ENCODE measurements at regions not wholly inside any gene's neighbourhood (a gene's known extent, or its start where the extent isn't known, plus 50 kb on each side); places are given as distances from the start of the nearest gene placed in this dataset.

DNA sequence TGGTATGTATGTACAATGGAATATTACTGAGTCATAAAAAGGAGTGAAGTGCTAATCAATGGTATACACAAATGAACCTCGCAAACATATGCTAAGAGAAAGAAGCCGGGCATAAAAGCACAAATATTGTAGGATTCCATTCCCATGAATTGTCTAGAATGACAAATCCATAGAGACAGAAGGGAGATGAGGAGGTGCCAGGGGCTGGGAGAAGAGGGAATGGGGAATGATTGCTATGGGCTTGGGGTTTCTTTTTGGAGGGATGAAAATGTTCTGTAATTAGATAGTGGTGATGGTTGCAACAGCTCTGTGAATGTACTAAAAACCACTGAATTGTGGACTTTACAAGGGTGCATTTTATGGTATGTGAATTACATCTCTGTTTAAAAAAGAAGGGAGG lies 73.5 kb downstream of the GLI2 start:
- no peak for DNase-seq (ENCODE audit: low read depth)

DNA sequence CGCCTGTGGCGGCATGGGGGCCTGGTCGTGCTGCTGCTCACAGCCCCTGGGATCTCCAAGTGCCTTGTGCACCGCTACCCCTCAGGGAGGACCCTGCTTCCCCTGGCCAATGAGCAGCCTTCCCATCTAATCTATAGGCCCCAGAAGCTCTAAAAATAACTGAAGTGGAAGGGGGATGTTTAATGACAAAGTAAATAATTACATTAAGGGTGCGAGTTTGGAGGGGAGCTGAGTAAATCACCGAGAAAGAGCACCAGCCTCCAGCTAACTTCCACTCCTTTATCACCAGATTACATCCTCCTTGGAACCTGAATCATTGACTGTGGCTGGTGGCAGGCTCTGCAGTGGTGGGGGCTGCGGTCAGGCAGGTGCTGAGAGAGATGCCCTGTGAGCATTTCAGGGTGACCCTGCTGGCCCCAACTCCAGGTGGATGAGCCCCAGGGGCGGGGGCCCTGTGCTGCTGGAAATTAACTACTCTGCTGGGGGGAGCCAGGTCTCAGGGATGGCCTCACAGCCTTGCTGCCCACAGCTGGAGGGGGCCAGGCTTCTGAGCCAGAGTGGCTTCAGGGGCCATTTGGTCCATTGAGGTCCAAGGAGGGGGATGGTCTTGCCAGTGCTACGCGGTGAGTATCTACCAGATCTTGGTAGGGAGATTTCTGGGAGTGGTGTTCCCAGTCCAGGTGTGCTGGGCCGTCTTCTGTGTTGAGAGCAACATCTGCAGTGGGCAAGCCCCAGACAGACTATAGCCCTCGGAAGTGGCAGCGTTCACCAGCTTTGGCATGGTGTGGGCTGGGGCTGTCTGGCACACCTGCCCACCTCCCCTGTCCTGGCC lies 74.2 kb downstream of the GLI2 start:
- no peak for DNase-seq (ENCODE audit: low read depth)

DNA sequence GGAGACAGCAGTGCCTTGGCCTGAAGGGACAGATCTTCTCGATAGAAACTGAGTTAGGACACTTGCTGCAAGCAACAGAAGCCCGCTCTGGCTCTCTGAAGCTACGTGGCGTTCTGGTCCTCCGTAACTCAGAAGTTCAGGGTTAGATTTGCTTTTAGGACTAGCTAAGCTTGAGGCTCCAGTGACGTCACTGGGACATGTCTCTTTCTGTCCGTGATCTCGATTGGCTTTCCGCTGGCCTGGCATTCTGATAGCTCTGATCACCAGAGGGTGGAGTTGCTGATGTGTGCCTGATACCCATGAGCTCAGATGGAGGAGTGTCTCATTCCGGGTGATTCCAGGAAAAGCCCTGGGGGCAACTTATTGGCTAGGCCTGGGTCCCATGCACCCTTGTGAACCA lies 75.0 kb downstream of the GLI2 start:
- DNase-seq (ENCODE audit: low read depth), result no peak

DNA sequence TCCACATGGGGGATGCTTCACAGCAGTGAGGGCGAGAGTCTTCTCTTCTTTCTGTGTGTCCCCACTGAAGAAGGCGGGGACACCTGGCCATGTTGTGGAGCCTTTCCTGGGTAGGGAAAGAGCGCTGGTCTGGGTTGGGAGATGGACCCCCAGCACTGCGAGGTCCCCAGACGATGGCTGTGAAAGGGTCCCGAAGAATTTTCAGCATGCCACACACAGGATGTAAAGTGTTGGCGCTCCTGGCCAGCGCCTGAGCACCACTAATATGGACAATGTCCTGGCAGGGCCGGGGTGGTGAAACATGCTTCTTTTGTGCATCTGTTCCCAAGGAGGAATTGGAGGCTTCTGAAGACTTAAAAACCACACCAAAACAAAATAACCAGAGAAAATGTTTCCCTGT lies 77.2 kb downstream of the GLI2 start:
- no peak for DNase-seq (ENCODE audit: low read depth)

DNA sequence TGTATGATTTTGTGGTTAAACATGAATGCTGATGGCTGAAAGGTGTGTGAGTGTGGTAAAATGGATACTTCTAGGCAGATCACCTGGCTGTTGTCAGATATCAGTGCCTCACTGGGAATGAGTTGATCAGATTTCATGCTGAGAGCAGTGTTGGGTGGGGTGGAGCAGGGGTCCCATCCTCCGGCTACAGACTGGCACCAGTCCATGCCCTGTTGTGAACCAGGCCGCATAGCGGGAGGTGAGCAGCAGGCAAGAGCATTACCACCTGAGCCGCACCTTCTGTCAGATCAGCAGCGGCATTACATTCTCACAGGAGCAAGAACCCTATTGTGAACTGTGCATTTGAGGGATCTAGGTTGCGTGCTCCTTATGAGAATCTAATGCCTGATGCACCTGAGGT lies 78.7 kb downstream of the GLI2 start:
- no peak for DNase-seq (ENCODE audit: low read depth)

DNA sequence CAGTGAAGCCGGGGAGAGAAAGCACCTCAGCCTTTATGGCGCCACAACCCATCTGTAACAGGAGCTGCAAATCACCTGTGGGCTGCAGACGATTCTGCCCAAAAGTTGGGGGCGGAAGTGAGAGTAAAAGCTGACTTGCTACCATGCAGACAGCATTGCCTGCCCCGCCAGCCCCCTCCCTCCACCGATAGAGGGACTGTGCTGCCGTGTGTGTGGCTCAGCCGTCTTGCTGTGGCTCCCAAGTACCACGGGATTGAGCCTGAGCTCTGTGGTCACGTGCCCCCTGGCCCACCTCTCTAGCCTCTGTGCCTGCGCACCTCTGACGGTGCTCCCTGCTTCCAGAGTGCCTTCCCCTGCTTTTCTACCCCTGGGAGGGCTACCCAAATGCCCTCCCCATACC lies 79.6 kb downstream of the GLI2 start:
- no peak for DNase-seq (ENCODE audit: low read depth)

DNA sequence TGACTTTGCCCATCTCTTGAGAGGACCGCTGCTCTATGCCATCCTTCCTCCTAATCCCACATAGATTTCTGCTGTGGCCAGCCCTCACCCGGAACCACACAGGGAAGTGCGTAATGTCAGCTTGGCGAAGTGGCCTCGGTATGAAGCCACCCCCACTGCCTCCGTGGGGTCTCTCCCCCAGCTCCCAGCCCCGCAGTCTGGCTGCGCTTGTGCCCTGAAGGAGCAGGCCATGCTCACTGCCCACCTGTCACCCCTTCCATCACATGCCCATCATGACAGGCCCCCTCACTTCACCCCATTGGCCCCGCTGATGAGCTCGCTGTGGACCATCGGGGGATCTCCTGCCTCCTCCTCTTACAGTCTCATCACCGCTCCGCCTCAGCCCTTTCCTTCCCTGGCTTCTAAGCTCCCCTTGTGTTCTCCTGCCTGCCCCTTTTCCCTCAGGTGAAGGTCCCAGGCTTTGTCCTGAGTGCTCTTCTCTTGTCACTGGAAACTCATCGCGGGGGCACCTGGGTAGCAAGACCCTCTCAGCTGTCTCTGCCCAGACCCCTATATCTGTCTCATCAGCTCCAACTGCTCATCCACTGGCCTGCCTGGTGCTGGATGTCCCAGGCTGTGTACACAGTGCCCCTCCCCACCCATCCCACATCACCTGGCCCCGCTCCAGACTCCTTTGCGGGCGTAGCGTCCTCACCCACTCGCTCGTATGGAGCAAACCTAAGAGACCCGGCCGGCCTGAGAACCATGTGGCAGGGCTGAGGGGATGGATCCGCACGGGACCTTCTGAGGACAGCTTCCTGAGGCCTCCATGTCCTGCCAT lies 81.7 kb downstream of the GLI2 start:
- DNase-seq (ENCODE audit: low read depth), result no peak

DNA sequence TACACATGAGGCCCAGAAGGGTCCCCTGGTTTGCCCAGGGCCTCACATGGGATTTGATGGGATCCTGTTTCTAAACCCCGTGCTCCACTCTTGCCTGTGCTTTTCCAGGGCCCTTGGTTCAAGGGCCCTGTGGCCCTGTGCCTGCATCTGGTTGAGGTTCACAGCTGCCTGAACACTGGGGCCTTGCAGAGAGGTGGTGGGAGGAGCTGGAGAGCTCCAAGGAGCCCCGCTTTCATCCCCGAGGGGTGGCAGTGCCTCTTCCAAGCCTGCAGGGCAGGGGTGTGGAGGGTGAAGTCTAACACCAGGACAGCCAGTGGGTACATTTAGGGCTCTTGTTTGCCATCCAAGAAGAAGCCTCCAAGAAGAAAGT lies 82.3 kb downstream of the GLI2 start:
- no peak for DNase-seq (ENCODE audit: low read depth)

DNA sequence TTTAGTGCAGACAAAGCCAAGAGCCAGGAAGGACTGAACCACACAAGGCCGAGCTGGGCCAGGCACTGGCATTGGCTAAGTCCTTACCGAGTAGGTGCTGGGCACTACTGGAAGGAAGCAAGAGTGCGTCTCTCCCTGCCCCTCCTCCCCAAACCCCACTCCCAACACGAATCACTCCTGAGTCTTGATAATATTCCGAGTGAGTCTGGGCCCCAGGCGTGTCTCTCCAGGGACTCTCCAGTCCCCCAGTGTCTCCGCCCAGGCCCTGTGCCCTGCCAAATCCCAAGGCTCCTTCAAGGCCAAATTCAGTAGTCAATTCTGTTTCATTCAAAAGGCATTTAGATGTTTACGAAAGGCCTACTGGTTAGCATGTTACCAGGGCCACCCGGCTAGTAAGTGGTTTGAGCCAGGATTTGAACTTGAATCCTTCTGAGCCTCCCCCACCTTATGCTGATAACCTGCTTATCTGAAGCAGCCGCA lies 82.8 kb downstream of the GLI2 start:
- DNase-seq (ENCODE audit: low read depth), result peak; percentile 76

DNA sequence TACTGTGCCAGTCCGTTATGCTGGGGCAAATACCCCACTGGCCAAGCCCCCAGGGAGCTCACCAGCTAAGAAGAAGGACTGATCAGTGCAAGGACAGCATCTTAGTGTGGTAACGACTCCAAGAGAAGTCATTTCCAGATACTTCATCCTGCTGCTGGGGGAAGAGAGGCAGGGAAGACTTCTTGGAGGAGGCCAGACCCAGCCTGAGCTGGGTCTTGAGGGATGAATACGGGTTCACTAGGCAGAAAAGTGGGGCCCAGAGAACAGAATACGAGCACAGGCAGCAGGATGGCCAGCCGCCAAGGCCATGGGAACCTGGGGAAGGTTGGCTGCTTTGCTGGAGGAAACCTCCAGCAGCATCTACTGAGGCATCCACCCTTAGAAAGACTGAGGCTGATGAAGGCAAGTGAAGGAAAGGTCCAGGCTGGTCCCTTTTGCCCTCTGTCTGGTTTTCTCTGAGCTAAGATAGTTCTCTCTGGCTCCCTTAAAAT lies 84.1 kb downstream of the GLI2 start:
- no peak for DNase-seq (ENCODE audit: low read depth)

DNA sequence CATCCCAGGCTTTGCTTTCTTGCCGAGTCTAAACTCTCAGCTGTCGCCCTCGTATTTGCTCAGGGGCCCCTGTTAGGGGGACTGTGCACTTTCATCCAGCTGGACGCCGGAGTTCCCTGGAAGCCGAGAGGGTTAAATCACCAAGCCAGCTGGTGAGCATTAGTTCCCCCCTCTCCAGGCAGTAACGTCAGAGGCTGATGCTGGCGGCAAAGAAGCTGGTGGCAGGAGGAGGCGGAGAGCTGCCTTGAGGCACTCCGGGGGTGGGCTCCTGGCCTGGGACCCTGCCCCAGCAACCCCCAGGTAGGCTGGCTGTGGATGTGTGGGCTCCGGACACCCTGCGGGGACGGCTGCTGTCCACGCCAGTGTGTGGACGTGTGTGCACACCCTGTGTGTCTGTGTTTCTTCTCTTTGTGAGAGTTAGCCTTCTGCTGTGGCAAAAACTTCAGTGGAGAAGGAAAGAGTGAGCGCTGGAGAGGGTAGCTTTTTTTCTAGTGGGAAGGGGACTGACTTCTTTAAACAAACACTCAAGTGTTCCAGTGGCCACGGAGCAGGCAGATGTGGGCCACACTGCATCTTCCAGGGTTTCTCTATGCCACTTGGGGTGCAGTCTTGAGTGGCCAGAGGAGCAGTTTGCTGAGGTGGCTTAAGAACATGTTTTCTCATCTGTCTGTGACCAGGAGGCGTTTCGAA lies 84.7 kb downstream of the GLI2 start:
- DNase-seq (ENCODE audit: low read depth), result peak; percentile 60

DNA sequence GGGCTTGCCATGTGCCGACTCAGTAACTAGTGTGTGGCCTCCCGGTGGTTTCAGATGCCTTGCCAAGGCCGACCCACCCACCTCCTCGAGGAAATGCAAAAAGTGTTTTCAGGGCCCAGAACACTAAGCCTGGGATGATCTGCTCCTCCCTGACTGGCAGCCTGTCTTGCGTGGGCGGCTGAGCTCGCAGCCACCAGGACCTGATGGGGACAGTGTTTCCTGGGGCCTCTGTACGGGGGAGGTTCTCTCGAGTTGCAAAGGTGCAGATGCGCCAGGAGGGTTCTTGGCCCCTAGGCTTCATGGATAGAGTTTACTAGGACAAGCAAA lies 85.2 kb downstream of the GLI2 start:
- DNase-seq (ENCODE audit: low read depth), result peak; percentile 54

DNA sequence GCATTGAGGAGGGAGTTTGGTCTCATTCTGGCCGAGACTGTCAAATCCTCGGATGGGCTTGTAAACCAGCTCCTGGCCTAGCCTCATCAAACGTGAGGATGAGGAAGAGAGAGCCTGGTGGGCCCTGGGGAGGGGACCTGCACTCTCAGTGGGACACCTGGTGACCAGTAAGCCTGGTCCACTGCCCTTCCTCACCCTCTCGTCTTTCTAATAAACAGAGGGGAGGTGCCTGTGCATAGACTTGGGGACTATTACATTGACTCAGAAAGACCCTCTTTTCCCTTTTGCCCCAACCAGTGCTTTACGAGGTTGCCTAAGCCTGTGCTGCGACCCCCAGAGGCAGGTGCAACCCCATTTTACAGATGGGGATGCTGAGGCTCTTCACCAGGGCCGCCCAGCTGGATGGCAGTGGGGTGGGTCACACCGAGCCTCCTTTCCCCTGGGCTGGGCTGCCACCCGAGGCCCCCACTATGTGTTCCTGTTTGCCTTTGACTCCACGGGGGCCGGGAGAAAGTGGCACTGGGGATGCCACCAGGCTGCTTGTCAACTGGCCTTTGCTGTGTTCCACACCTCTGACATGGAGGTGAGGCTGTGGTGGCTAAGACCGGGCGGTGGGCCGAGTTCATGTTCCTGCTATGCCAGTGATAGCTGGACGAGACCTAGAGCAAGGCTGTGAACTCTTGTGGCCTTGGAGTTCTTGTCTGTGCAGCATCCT lies 85.9 kb downstream of the GLI2 start:
- DNase-seq (ENCODE audit: low read depth), result no peak

DNA sequence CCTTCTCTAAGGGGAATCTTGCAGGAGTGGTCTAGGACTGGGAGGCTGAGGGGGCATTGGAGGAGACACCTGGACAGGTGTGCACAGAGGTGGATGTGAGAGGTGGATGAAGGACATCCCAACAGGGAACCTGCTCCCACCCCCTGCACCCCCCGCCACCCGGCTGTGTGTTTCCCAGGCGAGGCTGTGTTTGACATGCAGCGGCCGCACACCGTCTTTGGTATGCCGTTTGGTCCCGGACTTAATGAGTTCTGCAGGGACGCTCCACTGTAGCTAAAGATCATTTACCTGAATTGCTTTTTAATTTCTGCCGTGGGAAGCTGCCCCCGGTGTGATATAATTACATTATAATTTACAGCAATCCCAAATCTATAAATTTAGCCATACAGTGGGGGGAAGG lies 87.3 kb downstream of the GLI2 start:
- DNase-seq (ENCODE audit: low read depth), result no peak

DNA sequence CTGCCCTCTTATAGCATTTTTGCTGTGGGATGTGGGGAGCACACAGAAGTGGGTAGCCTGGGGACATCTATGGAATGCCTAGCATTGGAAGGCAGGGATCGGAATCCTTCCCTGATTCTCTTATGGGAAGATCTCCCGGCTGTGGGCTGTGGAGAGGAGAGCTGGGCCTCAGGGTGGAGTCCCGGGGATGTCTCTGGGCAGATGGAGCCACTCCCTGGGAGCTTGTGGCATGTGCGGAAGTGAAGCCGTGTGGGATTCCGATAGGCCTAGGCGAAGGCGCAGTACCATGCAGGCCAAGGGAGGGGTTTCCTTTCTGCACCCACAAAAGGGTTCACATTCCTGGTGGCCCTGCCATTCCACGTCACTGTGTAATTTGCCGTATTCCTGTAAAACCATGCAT lies 87.9 kb downstream of the GLI2 start:
- DNase-seq (ENCODE audit: low read depth), result no peak

DNA sequence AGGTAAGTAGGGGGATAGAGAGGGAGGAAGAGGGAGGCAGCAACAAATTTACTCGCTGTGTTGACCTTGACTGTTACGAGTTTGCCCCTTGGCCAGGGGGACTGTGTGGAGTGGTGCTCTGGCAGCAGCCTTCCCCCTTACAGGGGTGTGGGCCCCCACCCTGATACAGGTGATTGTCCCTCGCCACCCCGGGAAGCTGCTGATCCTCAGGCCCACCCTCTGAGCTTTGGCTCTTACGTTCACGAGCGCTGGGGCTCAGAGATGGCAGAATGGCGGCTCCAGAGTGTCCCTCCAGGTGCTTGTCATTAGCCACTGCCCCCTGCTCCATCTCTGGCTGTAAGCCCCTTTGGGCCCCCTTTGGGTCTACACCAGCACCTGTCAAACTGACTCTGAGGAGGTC lies 88.6 kb downstream of the GLI2 start:
- DNase-seq (ENCODE audit: low read depth), result no peak

DNA sequence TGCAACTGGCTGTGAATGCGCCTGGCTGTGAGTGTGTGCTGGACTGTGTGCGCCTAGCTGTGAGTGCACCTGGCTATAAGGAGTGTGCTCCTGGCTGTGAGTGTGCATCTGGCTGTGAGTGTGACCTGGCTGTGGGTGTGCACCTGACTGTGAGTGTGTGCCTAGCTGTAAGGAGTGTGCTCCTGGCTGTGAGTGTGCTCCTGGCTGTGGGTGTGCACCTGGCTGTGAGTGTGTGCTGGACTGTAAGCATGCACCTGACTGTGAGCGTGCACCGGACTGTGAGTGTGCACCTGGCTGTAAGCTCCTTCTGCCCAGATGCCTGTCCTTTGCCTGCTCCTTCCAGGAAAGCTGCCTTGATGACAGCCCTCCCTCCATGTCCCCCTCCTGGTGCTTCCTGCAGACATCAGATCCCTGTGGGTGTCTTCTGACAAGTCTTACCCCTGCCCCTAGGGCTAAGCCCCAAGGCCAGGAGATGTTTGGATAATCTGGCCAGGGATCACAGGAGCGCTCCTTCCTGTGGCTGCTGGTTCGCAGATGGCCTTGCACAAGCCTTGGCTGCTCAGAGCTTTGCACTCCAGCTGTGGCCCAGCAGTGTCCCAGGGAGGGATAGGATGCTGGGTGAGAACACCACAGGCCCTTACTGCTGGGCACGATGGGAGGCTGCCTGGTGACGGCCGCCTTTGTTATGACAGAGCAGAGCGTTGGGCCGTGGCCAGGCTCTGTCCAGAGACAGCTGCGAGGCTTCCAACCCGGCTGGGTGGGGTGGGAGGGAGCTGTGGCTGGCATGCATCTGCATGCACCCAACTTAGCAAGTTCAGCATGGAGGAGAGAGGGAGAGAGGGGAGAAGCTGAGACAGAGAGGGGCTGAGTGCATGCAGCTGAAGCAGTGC lies 89.9 kb downstream of the GLI2 start:
- DNase-seq (ENCODE audit: low read depth), result peak; percentile 31

DNA sequence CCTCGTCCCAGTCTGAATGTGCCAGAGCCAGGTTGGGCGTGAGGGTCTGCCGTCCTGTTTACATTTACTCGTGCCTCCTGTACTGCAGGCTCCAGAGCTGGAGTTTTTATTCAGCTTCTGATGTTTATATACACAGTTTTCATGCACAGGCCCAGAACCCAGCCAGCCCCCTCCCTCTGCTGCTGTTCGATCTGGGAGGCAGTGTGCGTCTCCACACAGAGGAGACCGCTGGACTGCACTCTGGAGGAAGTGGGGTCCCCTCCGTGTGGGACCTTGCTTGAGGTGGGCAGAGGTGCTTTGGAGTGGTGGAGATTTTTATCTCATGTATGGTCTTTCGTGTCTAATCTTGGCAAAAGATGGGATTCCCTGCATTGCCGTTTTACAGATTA lies 90.6 kb downstream of the GLI2 start:
- DNase-seq (ENCODE audit: low read depth), result no peak

DNA sequence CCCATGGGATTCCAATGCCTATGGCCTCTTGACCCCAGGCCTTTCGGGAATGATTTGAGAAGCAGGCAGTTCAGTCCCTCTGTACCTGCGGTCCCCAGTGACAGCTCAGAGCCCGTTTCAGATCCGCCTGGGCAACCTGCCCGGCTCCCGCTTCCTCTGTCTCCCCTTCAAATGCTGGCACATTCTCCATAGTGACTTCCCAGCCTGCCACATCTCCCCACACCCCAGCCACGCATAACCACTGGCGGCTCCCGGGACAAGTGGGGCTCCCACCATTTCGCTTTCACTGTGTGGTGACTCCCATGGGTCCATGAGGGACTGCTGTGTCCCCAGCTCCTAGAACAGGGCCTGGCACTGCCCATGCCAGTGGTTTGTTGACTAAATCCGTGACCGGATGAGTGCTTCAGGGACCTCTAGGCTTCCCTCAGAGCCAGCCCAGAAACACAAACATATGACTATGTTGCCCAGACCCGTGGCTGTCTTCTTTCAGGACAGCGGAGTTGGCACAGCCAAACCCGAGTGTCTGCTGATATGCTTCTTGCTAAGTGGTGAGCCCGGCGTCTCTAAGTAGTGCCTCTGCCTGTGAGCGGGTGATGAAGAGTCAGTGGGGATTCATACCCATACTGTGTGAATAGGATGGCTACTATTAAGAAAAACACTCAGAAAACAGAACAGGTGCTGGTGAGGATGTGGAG lies 91.2 kb downstream of the GLI2 start:
- no peak for DNase-seq (ENCODE audit: low read depth)

DNA sequence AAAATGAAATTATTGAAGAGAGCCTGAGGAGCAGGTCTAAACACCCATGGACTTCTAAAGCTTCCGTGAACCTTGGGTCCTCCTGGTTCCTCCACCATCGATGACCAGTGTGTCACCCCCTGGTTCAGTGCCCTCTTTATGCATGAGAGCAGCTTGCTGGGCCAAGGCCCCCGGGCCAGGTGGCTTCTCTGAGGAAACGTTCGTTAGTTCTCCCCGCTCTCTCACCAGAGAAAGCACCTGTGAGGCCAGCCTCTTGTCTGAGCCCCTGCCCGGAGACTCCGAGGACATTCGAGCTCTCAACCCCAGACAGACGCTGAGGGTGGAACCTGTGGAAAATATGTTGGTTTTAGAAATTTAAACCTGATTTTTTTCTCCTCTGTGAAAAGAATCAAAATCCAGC lies 92.4 kb downstream of the GLI2 start:
- no peak for DNase-seq (ENCODE audit: low read depth)

Measured in Daoy (cell line).